ENCODE measurements at regions not wholly inside any gene's neighbourhood (a gene's known extent, or its start where the extent isn't known, plus 50 kb on each side); places are given as distances from the start of the nearest gene placed in this dataset.

- H3K36me3 ChIP-seq, result no peaks in the 10 kb centered on the region
- no peak for TF ChIP-seq POLR2A (IDR thresholded peaks at IDR 0.05)
- TF ChIP-seq EP300 (IDR thresholded peaks at IDR 0.05), result no peak
- no peak for TF ChIP-seq CTCF (IDR thresholded peaks at IDR 0.05)
Measured at GRCh38 chr6:148226284-148226683, 116.4 kb upstream of the SASH1 start.

GRCh38 chr6:148231572-148231971 is 111.1 kb upstream of the SASH1 start:
- TF ChIP-seq EP300 (IDR thresholded peaks at IDR 0.05), result no peak
- TF ChIP-seq CTCF (IDR thresholded peaks at IDR 0.05), result no peak
- no peak for TF ChIP-seq POLR2A (IDR thresholded peaks at IDR 0.05)
- H3K36me3 ChIP-seq, result no peaks in the 10 kb centered on the region
- WGBS, 2 donors, result 74 to 75% methylated on average over 4 of the region's 4 CpGs

More at GRCh38 chr6:148226284-148226683, 116.4 kb upstream of the SASH1 start:
- no peaks in the 10 kb centered on the region for H3K9me3 ChIP-seq
- WGBS, 2 donors, result 58 to 60% methylated on average over 6 of the region's 6 CpGs
- no peak overlapping the region for H3K4me3 ChIP-seq
- H3K4me1 ChIP-seq, result peaks cover 0 to 16% (median 3%) of the 10 kb centered on the region in 4 donors
- no peak overlapping the region for H3K27ac ChIP-seq
- no peaks in the 10 kb centered on the region for H3K27me3 ChIP-seq
- no peak for DNase-seq (ENCODE audit: low spot score in 2 of 2)

GRCh38 chr6:148235446-148235845 is 107.2 kb upstream of the SASH1 start:
- peaks cover 0 to 12% (median 5%) of the 10 kb centered on the region in 4 donors for H3K4me1 ChIP-seq
- no peaks in the 10 kb centered on the region for H3K36me3 ChIP-seq
- 84 to 85% methylated on average over 3 of the region's 3 CpGs for WGBS, 2 donors
- TF ChIP-seq EP300 (IDR thresholded peaks at IDR 0.05) (no peak), POLR2A (IDR thresholded peaks at IDR 0.05) (no peak), CTCF (IDR thresholded peaks at IDR 0.05) (no peak)
- H3K27me3 ChIP-seq, result no peaks in the 10 kb centered on the region
- no peak for DNase-seq (ENCODE audit: low spot score in 2 of 2)
- no peak overlapping the region for H3K4me3 ChIP-seq
- no peaks in the 10 kb centered on the region for H3K9me3 ChIP-seq
- no peak overlapping the region for H3K27ac ChIP-seq

More at GRCh38 chr6:148231572-148231971, 111.1 kb upstream of the SASH1 start:
- no peaks in the 10 kb centered on the region for H3K9me3 ChIP-seq
- no peak for DNase-seq (ENCODE audit: low spot score in 2 of 2)
- H3K4me1 ChIP-seq, result no peaks in the 10 kb centered on the region
- H3K4me3 ChIP-seq, result no peak overlapping the region
- H3K27me3 ChIP-seq, result no peaks in the 10 kb centered on the region
- no peak overlapping the region for H3K27ac ChIP-seq

GRCh38 chr6:148238713-148239112 is 103.9 kb upstream of the SASH1 start:
- Histone ChIP-seq H3K4me3 (no peak overlapping the region), H3K27me3 (no peaks in the 10 kb centered on the region), H3K4me1 (peaks cover 0 to 34% (median 14%) of the 10 kb centered on the region in 4 donors), H3K9me3 (no peaks in the 10 kb centered on the region), H3K27ac (no peak overlapping the region), H3K36me3 (no peaks in the 10 kb centered on the region)
- TF ChIP-seq EP300 (IDR thresholded peaks at IDR 0.05), result no peak
- no peak for TF ChIP-seq CTCF (IDR thresholded peaks at IDR 0.05)
- no peak for TF ChIP-seq POLR2A (IDR thresholded peaks at IDR 0.05)
- no peak for DNase-seq (ENCODE audit: low spot score in 2 of 2)
- 84 to 85% methylated on average over 7 of the region's 7 CpGs for WGBS, 2 donors

DNA sequence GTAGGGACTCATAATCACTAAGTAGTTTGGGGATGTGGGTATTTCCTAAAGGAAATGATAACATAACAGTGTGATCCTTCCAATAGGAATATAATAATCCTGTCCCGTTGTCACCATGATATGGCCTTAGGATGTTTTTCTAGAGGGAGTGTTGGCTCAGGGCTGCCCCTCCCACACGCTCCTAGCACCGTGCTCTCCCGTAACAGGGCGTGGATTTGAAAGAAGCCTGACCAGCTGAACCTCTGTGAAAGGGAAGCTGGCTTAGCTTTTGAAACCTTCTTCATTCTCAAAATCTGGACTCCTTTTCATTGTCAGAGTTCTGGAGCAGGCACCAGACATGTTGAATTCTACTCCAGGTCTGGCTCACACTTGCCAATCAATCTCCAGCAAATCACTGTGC is 103.4 kb upstream of the SASH1 start:
- H3K4me3 ChIP-seq, result no peak overlapping the region
- no peaks in the 10 kb centered on the region for H3K36me3 ChIP-seq
- DNase-seq (ENCODE audit: low spot score in 2 of 2), result no peak
- H3K27ac ChIP-seq, result no peak overlapping the region
- H3K4me1 ChIP-seq, result peaks cover 0 to 34% (median 14%) of the 10 kb centered on the region in 4 donors
- H3K27me3 ChIP-seq, result no peaks in the 10 kb centered on the region
- H3K9me3 ChIP-seq, result no peaks in the 10 kb centered on the region
- 55 to 56% methylated on average over 5 of the region's 5 CpGs for WGBS, 2 donors
- TF ChIP-seq EP300 (IDR thresholded peaks at IDR 0.05), result no peak
- TF ChIP-seq CTCF (IDR thresholded peaks at IDR 0.05), result no peak
- no peak for TF ChIP-seq POLR2A (IDR thresholded peaks at IDR 0.05)

Measured in tibial nerve (tissue), 4 donors.